ENCODE measurements at regions not wholly inside any gene's neighbourhood (a gene's known extent, or its start where the extent isn't known, plus 50 kb on each side); places are given as distances from the start of the nearest gene placed in this dataset.
"Not testable (repeated sequence)": the region's sequence is repeated elsewhere in the genome, so short reads cannot be mapped to it uniquely, and the experiment has no call there.

DNA sequence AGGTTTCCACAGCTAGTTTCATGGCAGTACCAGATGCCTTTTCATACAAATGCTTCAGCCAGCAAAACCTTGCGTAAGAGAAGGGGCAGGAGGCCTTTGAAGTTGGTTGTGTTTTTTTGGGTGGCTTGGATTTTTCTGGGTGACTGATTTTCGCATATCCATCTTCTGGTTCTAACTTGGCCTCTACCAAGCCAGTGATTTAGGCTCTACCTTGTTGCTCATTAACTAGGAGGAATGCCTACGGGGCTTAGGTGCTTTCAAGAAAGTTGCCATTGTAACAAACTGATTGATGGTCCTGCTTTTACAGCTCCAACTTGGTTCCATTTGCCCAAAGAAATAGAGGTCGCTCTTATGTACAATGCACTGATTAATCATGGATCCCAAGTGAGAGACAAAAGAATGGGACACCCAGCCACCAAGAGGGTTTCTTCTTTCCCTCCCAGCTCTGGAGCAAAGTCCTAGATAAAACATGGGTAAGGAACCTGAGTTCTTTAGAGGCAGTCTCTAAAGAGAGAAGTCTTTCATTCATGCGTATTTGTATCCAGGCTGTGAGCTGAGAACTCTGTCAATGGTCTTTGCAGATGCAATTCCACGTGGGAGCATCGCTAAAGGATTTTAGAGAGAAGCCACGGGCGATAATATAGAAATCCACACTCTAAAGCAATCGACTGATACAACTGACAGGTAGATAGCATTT lies 92.1 kb upstream of the FGFR2 start:
- DNase-seq (ENCODE audit: low spot score): no peak

DNA sequence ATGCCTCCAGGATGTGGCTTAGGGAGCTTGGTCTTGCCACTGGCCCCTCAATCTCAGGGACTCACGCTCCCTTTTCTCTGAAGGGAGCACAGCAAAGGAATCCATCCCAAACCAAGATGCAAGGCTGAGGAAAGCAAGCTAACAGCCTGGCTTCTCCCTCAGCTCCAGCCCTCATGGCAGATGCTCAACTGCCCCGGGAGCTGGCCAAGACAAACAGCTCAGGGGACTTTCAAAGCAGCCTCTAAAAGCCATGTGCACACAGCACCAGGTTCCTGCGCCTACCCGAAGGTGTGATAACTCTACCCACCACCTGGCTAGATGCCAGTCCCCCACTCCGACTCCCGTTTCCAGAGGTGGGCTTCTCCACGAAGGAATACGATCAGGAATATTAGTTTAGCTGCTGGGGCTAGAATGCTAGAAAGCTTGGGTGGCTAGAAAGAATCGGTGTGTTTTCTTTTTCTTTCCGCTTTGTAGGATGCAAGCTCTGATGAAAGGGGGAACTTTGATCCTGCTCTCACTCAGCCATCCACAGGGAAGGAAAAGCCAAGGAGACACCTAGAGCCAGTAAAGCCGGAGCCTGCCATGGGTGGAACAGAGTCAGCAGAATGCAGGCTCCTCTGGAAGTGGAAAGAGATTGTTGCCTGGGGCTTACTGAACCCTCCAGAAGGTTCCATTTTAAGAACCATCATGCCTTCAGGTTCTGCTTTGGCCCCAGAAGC lies 89.0 kb upstream of the FGFR2 start:
- no peak for DNase-seq (ENCODE audit: low spot score)

DNA sequence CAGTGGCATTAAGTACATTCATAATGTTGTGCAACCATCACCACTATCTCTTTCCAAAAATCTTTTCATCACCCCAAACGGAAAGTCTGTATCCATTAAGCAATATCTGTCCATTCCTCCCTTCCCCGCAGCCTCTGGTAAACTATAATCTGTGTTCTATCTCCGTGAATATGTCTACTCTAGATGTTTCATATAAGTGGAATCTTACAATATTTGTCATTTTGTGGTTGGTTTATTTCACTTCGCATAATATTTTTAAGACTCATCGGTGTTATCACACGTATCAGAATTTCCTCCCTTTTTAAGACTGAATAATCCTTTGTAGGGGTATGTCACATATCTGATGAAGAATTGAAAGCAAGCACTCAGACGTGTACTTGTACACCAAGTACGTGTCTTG lies 86.0 kb upstream of the FGFR2 start:
- no peak for DNase-seq (ENCODE audit: low spot score)

DNA sequence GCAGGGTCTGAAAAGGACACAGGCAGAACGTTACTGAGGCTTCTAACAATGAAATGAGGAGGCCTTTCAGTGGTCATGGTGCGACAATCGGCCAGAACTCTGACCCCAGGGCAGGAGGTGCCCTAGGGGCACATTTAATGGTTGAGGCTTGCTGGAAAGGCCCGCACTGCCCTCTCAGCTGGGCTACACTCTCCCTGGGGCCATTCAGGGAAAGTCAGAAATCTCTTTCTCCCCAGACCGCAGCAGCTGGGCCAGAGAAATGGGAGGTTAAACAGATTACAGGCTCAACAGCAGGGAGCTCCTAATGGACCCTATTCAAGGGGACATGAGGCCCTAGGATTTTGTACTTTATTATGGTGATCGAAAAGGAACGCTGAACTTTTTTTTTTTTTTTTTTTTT lies 85.6 kb upstream of the FGFR2 start:
- DNase-seq (ENCODE audit: low spot score): no peak

DNA sequence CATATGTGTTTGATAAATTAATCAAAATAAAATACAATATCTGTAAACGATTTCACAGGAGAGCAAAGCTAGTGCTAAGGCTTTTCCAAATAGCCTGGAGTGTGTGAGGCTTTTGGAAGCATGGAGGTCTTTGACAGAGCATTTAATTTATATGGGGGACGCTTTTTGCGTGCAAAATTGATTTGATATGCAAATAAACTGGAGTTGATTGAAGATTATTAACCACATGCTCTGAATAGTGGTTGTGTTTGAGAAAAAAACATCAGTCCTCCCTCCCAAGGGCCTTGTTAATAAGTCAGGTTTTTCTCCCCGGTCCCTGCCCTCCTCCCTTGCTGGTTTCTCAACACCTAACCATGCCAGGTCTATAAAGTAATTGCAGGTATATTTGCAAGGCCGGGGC lies 85.1 kb upstream of the FGFR2 start:
- no peak for DNase-seq (ENCODE audit: low spot score)

DNA sequence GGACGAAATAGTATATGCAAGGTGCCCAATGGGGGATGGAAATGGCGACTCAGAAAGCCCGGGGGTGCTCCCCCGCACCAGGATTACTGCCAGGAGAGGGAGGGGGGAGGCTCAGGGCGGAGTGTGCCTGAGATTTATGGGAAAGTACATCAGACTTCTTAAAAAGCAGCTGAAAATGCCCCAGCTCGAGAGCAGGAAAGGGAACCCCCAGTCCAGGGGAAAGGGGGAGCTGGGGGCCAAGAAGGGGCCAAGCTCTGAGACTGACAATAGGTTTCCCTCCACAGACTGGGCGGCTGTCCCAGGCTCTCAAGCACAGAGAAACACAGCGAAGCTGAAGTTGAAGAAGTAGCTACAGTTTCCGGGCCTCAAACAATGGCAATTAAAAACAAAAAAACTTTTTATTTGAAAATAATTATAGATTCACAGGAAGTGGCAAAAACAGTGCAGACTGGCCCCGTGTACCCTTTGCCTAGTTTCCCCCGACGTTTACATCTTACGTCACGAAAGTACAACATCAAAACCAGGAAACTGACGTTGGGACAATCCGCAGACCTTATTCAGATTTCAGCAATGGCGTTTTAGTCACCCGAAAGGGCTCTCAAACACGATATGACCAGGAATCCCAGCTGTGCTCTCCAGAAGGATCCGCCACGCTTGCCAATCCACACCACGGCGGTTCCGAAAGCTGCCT lies 83.9 kb upstream of the FGFR2 start:
- peak; percentile 33 for DNase-seq (ENCODE audit: low spot score)

DNA sequence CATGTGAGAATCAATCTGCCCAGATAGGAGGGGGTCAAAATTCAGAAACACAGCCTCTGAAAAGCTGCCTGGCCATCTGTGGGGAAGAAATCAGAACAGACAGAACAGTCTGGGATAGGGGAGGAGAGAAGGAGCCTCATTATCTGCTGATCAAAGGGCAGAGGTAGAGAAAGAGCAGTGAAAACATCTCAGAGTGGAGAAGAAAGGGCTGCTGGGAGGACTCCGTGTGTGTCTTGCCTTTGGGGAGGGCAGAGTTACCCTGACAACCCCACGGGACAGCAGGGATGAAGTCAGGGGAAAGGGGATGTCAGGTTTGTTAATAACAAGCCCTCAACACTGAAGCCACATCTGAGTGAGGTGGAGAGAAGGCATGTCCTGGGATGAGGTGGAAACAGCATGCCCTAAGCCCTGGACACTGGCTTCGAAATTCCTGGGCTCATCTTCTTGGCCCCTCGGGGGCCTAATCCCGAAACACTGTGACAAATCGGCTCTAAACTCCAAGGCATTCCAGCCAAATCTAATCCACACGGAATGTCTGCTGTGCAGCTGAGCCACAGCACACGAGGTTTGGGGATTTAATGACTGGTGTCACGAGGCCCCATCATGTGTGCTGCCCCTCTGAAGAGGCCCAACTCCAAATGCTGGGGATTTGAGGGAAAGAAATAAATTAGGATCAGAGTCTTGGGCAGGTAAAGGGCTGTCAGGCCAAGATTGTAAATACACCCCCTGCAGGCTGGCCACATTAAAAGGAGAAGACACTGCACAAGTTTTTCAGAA lies 82.8 kb upstream of the FGFR2 start:
- no peak for DNase-seq (ENCODE audit: low spot score)

DNA sequence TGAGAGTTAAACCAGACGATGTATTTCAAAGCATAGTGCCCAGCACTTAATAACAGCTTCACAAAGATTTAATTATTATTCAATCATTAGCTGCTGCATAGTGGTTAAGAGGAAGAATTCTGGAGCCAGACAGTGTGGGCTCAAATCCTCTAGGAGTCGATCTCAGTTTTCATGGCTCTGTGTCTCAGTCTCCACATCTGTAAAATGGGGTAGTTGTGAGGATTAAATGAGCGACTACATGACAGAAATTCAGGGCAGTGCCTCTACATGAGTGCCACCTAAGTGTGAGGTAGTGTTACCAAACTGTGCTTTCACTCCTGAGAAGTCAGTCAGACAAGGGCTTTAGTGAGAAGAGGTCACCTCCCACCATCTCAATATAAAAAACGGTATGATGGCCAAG lies 81.7 kb upstream of the FGFR2 start:
- DNase-seq (ENCODE audit: low spot score): no peak

DNA sequence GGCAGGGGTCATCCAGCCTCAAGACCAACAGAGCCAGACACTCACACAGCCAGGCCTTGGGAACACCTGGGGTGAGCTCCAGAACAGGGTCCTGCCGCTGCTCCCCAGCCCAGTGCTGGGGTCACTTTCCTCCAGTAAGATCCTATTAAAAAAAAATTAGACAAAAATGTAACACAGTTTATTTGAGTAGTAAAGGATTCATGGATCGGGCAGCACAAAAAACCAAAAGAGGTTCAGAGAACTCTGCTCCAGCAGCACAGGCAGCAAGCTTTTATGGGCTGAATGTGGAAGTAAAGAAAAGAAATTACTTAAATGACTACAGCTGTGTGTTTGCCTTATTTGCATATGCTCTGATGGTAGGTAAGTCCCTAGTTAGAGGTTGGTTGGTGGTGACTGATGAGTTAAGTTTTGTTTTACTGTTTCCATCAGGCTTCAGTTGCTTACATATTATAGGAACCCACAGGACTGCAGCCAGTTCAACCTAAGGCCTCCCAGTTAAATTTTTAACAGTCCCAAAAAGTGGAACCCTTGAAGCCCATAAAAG lies 80.5 kb upstream of the FGFR2 start:
- no peak for DNase-seq (ENCODE audit: low spot score)

DNA sequence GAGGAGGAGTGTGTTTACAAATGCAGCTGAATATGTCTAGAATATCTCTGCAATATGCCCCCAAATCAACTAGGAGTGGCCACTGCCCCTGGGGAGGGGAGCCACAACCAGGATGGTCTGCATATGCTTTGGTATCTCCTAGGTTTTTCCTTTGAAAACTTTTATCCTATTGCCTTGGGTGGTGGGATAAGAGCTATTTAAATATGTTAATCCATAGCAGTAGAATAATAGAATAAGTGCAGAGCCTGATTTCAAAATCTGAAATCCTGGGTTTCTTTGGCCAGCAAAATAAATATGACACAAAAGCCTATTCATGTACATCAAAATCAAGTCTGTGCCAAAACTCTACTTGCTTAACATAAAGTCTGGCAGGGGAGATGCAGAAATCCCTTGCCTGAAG lies 79.6 kb upstream of the FGFR2 start:
- no peak for DNase-seq (ENCODE audit: low spot score)

DNA sequence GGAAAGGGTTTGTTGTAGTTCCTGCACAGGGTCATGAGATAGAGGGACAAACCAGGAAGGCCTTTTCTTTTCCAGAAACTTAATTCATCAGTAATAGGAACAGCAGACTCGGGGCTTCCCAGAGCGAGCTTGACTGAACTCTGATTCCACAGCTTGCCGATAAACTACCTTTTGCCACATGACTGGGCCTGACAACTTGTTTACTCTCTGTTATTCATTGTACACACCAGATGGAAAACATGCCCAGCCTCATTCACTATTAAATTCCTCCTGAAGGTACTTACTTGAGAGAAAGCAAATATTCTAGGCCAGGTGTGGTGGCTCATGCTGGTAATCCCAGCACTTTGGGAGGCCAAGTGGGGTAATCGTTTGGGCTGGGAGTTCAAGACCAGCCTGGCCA lies 77.1 kb upstream of the FGFR2 start:
- DNase-seq (ENCODE audit: low spot score): no peak

DNA sequence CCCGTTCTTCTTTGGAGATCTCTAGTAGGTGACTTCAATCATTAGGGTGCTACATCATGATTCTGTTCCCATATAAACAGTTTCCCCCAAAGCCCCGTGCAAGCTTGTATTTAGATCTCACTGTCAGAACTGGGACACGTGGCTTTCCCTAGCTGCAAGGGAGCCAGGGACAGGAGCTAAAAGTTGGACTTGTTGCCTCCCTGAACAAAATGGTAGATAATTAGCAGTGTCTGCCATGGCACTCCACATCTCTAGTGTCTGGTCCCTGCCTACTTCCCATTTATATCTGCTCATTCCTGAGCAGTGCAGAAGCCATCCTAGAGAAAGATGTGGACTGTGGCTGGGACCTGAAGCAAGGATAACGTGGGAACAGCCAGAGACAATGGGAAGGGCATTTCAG lies 76.6 kb upstream of the FGFR2 start:
- no peak for DNase-seq (ENCODE audit: low spot score)

DNA sequence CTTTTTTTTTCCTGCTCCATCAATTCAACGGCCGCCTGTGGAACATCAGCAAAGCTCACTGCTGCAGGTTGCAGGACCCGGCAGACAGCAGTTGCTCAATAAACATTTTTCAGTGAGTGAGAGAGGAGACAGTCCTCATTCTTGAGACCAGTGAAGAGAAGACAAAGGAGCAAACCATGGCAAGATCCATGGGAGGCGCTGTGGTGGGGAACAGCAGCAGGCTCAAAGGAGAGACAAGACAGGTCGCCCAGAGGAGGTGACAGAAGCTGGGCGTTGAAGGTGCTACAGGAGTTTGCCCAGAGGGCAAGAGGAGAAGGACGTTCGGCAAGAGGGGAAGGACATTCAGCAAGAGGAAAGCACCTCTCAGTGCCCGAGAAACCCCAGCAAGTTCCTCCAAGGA lies 74.5 kb upstream of the FGFR2 start:
- DNase-seq (ENCODE audit: low spot score): no peak

DNA sequence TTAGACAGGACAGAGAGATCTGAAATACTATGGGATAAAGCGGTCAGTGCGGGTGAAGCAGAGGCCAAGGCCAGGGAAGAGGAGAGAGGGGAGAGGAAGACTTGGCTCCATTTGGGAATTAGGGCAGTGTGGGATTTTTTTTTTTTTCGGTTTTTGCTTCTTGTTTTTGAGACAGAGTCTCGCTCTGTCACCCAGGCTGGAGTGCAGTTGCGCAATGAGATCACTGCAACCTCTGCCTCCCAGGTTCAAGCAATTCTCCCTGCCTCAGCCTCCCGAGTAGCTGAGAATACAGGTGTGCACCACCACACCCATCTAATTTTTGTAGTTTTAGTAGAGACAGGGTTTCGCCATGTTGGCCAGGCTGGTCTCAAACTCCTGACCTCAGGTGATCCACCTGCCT lies 71.6 kb upstream of the FGFR2 start:
- DNase-seq (ENCODE audit: low spot score): not testable (repeated sequence)

DNA sequence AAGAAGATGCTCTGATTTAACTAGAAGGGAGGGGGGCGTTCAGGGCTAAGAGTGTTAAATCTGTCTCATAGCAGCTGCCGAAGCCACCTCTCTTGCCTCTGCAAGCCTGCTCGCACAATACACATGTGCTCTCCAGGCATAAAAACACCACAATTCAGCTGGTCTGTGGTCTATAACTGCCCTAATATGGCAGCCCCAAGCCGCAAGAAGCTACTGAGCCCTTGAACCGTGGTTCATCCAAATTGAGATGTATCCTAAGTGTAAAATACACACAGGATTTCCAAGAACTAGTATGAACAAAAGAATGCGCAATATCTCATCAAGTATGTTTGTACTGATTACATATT lies 70.8 kb upstream of the FGFR2 start:
- DNase-seq (ENCODE audit: low spot score): no peak

DNA sequence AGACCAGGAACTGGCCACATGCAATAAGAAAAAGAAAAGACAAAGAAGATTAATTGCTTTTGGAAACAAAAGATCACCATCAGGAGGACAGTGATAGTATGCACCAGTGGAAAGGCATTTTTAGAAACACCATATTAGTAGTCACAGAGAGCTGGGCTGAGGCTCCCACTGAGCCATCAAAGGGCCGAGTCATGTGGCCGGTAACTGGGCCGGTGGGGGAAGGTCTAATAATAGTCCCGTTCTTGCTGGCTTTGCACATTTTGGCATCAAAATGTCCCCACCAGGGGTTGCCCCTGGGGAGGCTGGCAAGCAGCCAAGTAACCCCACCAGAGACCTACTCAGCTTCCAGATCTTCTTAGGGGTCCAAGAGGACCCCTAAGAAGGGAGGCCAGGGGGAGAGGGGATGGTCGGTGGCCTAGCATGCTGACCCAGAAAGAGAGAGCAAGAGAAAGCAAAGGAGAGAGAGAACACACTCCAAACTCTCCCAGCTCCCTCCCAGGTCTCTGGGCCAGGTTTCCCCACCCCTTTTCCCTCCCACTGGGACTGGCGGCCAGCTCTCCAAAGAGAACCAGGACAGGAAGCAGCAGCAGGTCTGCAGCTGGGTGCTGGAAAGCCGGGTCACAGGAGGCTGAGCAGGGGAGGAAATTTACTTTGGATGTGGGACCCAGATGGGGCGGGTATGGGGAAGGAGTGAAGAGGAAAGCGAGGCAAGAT lies 70.2 kb upstream of the FGFR2 start:
- peak; percentile 58 for DNase-seq (ENCODE audit: low spot score)

DNA sequence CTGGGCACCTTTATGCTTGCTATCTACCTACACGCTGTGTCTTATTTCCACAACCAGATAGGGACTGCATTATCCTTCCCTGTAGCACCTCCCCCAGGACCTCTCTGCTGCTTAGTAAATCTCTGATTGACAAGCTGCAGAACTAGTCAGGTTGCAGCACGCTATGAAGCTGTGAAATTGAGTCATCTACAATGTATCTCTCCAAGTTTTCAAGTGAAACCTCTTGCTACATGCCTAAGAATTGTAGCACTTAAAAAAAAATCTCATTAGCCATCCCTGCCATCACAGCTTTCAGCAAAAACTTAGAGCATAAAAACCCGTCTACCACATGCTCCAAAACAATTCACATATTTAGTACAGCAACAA lies 69.7 kb upstream of the FGFR2 start:
- no peak for DNase-seq (ENCODE audit: low spot score)

DNA sequence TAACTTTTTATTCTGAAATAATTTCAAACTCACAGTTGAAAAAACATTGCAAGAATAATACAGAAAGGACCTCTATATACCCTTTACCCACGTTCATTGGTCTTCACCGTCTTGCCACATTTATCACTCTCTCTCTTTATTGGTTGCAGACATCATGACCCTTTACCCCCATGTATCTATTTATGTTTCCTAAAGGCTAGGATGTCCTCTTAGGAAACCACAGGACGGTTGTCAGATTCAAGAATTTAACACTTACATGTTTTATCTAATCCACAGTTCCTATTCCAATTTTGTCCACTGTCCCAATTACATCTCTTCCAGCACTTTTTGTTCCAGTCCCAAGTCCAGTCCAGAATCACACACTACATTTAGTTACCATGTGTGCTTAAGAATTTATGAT lies 67.6 kb upstream of the FGFR2 start:
- DNase-seq (ENCODE audit: low spot score): no peak

DNA sequence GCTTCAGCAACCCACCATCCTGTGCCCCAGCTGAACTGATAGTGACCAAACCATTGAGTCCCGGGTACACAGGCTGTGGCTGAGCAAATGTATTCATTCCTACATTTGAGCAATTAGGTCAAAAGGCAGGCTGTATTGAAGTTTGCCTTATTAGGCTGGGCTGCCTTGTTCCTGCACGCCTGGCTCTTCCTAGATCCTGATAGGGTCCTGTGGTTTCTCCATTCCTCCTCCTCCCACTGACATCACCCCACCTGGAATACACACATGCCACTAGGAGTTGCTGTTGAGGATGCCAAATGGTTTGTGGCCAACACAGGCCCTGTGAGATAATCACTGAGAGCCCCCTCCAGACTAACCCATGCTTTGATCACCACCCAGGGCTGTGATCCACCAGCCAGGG lies 66.4 kb upstream of the FGFR2 start:
- no peak for DNase-seq (ENCODE audit: low spot score)

DNA sequence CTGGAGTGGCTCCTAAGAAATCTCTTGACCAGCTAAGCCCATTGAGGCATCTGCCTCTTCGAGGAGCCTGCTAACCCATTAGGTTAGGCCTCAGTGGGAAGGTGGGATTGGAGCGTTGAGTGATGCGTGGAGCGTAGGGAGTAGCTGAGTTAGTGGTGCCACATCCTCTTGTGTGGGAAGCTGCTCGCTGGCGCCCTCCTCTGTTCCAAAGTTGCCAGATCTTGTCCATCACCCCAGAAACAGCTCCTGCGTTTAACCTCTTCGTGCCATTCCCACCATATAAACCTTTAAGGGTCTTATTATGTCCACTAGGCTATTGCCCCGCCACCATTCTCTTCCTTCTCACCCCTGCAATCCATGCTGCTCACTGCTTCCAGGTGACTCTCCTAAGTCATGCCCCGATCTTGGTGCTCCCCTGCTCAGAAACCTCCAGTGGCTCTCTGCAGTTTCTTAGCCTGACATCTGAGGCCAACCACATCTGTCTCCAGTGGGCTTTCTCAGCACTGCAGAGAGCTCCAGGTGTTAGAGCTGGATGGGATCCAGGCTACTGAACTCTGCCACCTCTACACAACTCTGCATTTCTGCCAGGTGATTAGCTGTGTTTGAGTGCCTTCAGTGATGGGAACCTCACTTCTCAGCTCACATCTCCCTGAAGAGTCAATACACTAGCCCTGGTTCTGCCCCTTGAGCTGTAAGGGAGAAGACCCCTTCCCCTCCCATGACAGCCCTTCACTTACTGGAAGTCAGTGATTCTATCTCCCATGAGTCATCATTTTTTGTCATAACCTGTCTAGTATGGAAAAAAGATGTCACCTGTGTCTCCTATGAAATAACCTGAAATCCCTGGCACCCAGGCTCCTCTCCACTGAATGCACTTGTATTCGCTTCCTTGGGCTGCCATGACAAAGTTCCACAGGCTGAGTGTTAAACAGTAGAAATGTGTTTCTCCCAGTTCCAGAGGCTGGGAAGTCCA lies 65.0 kb upstream of the FGFR2 start:
- DNase-seq (ENCODE audit: low spot score): peak; percentile 29

DNA sequence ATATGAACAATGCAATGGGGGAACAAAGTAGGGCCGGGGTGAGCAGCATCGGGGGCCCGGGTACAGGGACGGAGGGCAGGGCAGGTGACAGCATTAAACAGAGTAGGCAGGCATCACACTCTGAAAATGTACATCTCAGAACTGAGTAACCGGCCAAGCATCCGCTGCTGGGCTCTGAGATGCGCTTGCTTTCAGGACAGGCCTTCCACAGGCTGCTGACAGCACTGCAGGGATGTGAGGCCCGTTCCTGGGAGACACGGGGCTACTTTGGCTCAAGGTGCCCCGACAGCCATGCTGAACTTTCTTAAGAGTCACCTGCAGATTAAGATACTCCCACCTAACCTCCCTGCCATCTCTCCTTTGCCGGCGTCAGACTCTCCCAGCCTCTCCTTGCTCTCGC lies 64.3 kb upstream of the FGFR2 start:
- no peak for DNase-seq (ENCODE audit: low spot score)

Data from Ammon's horn (tissue), 1 donor.